ENCODE measurements at regions not wholly inside any gene's neighbourhood (a gene's known extent, or its start where the extent isn't known, plus 50 kb on each side); places are given as distances from the start of the nearest gene placed in this dataset.

DNA sequence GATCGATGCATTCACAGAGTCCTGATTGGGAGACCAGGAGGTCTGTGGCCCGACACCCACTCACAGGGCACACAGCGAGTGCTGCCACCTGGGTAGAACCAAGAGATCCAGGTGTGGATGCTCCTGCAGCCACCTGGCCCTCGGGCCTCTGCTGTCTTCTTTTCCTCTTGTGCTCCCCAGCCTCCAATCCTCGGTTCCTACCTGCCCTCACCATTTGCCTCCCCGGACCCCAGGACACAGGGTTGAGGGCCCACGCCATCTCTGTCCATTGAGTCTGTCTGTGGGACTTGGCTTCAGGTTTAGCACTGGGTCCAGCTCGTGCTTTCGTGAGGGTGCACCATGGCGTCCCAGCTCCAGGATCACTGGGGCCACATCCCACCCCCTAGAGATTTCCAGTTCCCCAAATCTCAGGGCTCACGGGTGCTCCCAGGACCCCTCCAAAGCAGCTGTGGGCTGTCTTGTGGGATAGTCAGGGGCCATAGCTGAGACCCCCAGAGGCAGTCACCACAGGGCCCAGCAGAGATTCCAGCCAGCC lies 591.1 kb downstream of the BRD1 start:
- CTCF ChIA-PET: no interaction called here
- Histone ChIP-seq H3K27ac (ENCODE audit: low read length) (no peak overlapping the region), H3K36me3 (ENCODE audit: control insufficient read depth, insufficient read depth, low read length) (no peaks in the 10 kb centered on the region), H3K27me3 (ENCODE audit: control insufficient read depth, insufficient read depth, low read length) (no peaks in the 10 kb centered on the region), H3K4me1 (ENCODE audit: control insufficient read depth, insufficient read depth, low read length) (no peaks in the 10 kb centered on the region), H3K9me3 (ENCODE audit: control insufficient read depth, insufficient read depth, low read depth, low read length) (no peaks in the 10 kb centered on the region), H3K4me3 (ENCODE audit: low read depth in 2 of 2, low read length in 2 of 2) (no peak overlapping the region)
- POLR2A ChIA-PET: no interaction called here
- BruUV-seq (replicated peaks): no TSS peak
- in situ Hi-C loops (cut with HindIII; ENCODE audit: low pct_unique_long_range_greater_than_20kb, low sequenced_read_pairs) (no loop called here), intact Hi-C loops (cut with micrococcal nuclease; ENCODE audit: unreplicated experiment) (no loop called here)
- DNase-seq (ENCODE audit: low read depth, low spot score): no peak
- TF ChIP-seq, protein P1, sequence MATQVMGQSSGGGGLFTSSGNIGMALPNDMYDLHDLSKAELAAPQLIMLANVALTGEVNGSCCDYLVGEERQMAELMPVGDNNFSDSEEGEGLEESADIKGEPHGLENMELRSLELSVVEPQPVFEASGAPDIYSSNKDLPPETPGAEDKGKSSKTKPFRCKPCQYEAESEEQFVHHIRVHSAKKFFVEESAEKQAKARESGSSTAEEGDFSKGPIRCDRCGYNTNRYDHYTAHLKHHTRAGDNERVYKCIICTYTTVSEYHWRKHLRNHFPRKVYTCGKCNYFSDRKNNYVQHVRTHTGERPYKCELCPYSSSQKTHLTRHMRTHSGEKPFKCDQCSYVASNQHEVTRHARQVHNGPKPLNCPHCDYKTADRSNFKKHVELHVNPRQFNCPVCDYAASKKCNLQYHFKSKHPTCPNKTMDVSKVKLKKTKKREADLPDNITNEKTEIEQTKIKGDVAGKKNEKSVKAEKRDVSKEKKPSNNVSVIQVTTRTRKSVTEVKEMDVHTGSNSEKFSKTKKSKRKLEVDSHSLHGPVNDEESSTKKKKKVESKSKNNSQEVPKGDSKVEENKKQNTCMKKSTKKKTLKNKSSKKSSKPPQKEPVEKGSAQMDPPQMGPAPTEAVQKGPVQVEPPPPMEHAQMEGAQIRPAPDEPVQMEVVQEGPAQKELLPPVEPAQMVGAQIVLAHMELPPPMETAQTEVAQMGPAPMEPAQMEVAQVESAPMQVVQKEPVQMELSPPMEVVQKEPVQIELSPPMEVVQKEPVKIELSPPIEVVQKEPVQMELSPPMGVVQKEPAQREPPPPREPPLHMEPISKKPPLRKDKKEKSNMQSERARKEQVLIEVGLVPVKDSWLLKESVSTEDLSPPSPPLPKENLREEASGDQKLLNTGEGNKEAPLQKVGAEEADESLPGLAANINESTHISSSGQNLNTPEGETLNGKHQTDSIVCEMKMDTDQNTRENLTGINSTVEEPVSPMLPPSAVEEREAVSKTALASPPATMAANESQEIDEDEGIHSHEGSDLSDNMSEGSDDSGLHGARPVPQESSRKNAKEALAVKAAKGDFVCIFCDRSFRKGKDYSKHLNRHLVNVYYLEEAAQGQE (IDR thresholded peaks at IDR 0.05; ENCODE audit: insufficient read depth in 1 of 2, low read depth in 2 of 2, low read length in 1 of 2): no peak
- TF ChIP-seq POLR2AphosphoS5 (IDR thresholded peaks at IDR 0.05; ENCODE audit: low read depth, low read length) (no peak), TCF7L2 (IDR thresholded peaks at IDR 0.05; ENCODE audit: low read depth, low read length) (no peak), SIN3A (IDR thresholded peaks at IDR 0.05; ENCODE audit: borderline replicate concordance, insufficient read depth, low read depth, low read length) (no peak), CTCF (IDR thresholded peaks at IDR 0.05) (no peak)
- no peak for ATAC-seq

GRCh38 chr22:49235463-49236300 lies 592.0 kb downstream of the BRD1 start:
- Histone ChIP-seq H3K27ac (ENCODE audit: low read length) (no peak overlapping the region), H3K36me3 (ENCODE audit: control insufficient read depth, insufficient read depth, low read length) (no peaks in the 10 kb centered on the region), H3K4me3 (ENCODE audit: low read depth in 2 of 2, low read length in 2 of 2) (no peak overlapping the region), H3K4me1 (ENCODE audit: control insufficient read depth, insufficient read depth, low read length) (no peaks in the 10 kb centered on the region), H3K9me3 (ENCODE audit: control insufficient read depth, insufficient read depth, low read depth, low read length) (no peaks in the 10 kb centered on the region), H3K27me3 (ENCODE audit: control insufficient read depth, insufficient read depth, low read length) (no peaks in the 10 kb centered on the region)
- TF ChIP-seq CTCF (IDR thresholded peaks at IDR 0.05) (no peak), SIN3A (IDR thresholded peaks at IDR 0.05; ENCODE audit: borderline replicate concordance, insufficient read depth, low read depth, low read length) (no peak), TCF7L2 (IDR thresholded peaks at IDR 0.05; ENCODE audit: low read depth, low read length) (no peak), POLR2AphosphoS5 (IDR thresholded peaks at IDR 0.05; ENCODE audit: low read depth, low read length) (no peak)
- TF ChIP-seq, protein P1 (IDR thresholded peaks at IDR 0.05; ENCODE audit: insufficient read depth in 1 of 2, low read depth in 2 of 2, low read length in 1 of 2): no peak
- no peak for ATAC-seq
- in situ Hi-C loops (cut with HindIII; ENCODE audit: low pct_unique_long_range_greater_than_20kb, low sequenced_read_pairs): no loop called here
- DNase-seq (ENCODE audit: low read depth, low spot score): no peak
- CTCF ChIA-PET: no interaction called here
- intact Hi-C loops (cut with micrococcal nuclease; ENCODE audit: unreplicated experiment): no loop called here
- POLR2A ChIA-PET: no interaction called here
- BruUV-seq (replicated peaks): no TSS peak

Measured in Panc1 (cell line).